Stimulated activated CD4-positive, alpha-beta T cell treated with anti-CD3 and anti-CD28 coated beads, Interleukin-1b, Interleukin-23, amount 100 ng/mL, for 4 hours (primary cell): ENCODE measurements at regions not wholly inside any gene's neighbourhood (a gene's known extent, or its start where the extent isn't known, plus 50 kb on each side); places are given as distances from the start of the nearest gene placed in this dataset.
"Not testable (repeated sequence)": the region's sequence is repeated elsewhere in the genome, so short reads cannot be mapped to it uniquely, and the experiment has no call there.

Experiments used
- DNase-seq, 2 donors: peaks; one replicate each; pipeline ENCODE4 v3.0.0-alpha.2; 2020; ENCODE audit warnings: low read depth in 2 of 2

DNA sequence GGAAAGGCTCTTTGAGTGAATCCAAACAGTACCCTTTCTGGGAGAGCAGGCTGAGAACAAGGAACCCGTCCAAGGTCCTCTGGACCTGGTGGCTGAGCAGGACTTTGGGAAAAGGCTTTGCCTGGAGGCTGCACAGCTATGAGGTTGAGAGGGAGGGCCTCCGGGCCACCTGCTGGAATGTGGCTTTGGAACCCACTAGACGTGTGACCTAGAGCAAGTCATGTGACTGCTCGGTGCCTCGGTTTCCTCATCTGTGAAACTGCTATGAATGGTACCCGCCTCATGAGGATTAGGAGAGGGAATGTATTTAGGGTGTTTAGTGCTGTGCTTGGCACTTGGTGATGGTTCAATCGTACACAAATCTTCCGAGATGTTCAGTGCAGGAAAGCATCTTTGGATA is 50.4 kb downstream of the HAPSTR1 start:
- no peak for DNase-seq

DNA sequence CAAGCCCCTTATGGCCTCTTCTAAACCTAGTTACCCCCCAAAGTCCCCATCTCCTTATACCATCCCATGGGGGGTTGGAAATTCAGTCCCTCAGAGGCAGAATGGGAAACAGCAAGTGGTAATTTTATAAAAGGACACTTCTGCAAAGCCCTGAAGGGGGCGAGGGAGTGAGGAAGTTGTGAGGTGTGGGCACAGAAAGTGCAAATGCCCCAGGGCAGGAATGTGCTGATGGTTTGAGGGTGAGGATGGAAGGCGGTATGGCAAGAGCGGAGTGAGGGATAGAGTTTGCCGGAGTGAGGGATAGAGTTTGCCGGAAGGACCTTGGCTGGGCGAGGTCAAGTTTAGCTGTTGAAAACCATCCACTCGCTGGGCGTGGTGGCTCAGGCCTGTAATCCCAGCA is 52.7 kb downstream of the HAPSTR1 start:
- DNase-seq = no peak

DNA sequence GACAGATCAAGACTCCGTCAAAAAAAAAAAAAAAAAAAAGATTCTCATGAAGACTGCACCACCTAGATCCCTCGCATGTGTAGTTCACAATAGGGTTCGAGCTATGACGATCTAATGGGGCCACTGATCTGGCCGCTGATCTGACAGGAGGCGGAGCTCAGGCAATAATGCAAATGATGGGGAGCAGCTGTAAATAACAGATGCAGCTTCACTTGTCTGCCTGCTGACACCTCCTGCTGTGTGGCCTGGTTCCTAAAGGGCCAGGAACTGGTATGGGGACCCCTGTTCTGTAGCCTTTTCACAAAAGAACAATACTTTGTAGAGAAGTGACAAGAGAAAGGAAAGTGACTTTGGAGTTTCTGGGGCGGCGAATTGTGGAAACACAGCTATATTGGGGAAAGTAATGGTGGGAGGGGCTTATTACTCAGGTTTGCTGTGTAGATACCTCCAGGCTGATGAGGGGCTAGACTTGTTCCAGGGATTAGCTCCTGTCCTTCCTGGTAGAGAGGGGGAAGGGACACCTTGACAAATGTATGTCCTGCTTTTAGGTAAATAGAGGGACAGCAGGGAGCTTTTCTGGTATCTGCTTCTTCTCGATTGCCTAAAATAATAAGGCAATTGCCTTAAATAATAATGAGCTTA is 57.1 kb downstream of the HAPSTR1 start:
- no peak for DNase-seq

DNA sequence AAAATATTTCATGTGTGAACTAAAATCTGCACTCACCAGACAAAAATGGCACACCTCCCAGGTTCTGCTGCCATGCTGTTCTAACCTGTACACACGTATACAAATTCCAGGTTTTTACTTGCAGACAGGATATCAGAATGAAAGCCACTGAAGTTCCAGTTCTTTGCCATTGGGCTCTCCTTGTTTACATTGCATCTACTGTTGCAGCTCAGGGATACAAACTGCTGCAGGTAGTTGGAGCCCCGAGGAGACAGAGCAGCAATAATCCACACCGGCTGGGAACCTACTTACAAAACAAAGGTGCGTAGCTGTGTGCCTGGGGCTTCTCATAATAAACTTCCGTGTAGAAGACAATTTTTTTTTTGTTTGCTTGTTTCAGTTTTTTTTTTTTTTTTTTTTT is 59.6 kb downstream of the HAPSTR1 start:
- no peak for DNase-seq

DNA sequence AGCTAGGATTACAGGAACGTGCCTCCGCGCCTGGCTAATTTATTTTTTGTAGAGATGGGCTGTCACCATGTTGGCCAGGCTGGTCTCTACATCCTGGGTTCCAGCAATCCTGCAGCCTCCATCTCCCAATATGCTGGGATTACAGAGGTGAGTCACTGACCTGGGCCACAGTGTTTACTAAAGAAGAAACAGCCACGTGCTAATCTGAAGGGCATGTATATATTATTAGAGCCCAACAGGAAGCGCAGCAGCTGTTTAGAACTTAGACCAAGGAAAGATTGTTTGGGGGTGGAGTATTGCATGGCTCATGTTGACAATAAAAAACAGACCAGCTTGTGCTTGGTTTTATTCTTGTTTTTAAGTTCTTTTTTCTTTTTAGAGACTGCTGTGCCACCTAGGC is 60.2 kb downstream of the HAPSTR1 start:
- no peak for DNase-seq

DNA sequence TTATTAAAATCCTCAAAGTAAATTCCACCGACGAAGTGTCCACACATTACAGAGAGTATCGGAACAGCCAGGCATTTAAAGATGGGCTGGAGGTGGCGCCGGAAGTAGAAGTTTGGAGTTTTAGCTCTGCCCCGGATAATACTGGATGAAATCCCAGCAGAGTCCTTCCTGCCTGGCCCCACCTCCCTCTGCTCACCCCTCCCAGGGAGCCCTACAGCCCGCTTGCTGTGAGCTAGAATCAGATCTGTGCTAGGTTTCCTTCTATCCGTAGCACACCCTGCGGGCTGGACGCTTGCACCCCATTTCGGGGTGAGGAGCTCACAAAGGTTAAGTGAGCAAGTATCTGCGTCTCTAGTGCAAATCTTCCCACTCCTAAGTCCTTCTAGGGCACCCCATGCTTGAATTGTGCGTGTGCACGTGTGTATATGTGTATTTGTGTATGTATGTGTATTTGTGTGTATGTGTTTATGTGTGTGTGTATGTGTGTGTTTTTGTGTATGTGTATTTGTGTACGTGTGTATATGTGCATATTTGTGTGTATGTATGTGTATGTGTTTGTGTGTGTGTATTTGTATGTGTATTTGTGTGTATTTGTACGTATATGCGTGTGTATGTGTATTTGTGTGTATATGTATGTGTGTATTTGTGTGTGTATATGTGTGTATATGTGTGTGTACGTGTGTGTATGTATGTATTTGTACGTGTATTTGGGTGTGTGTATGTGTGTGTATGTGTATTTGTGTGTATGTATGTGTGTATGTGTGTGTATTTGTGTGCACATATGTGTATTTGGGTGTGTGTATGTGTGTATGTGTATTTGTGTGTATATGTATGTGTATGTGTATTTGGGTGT is 61.4 kb downstream of the HAPSTR1 start:
- no peak for DNase-seq

DNA sequence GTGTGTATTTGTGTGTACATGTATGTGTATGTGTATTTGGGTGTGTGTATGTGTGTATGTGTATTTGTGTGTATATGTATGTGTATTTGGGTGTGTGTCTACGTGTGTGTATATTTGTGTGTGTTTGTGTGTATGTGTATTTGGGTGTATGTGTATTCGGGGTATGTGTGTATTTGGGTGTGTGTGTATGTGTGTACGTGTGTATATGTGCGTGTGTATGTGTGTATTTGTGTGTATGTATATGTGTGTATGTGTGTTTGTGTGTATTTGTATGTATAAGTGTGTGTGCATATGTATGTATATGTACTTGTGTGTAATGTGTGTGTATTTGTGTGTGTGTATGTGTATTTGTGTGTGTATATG is 62.0 kb downstream of the HAPSTR1 start:
- DNase-seq = no peak

DNA sequence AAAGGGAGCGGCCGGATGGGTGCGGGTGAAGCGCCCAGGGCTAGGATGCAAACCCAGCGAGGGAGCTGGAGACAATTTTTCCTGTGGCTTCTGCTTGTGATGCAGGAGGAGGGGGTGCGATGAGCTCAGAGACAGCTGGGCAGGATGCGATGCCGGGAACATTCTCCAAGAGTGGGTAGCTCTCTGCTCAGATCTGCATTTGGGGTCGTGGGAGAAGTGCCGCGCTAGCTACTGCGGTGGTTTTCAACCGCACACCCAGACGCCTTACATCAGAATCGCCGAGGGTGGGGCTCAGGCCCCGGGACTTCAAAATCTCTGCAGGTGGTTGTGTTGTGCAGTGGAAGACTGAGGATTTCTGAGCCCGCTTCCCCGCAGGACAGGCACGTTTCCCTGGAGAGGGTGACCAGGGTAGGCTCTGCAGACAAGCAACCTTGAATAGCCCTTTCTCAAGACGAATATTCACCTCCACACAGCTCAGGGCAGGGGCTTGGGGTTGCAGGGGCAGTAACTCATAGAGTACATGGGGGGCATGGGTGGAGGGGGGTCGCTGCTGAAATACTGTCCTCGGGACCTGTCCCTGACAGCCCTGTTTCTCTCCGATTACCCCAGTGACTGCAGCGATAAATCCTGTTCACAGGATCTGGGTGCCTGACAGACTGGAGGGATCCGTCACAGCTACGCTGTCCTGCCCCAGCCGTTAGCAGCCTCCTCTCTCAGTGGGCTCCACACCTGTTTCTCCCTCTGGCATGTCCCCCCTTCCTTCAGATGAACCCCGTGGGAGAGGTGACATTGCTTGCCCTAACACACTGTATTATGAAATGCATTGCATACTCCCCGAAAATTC is 63.3 kb downstream of the HAPSTR1 start:
- no peak for DNase-seq

DNA sequence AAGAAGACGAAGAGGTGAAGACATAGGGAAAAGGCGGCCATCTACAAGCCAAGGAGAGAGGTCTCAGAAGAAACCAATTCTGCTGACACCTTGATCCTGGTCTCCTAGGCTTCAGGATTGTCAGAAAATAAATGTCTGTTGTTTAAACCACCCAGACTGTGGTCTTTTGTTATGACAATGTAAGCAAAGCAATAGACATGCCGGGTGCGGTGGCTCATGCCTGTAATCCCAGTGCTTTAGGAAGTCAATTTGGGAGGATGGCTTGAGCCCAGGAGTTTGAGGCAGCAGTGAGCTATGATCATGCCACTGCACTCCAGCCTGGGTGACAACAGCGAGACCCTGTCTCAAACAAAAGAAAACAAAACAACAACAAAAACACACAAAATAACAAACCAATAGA is 64.4 kb downstream of the HAPSTR1 start:
- no peak for DNase-seq

DNA sequence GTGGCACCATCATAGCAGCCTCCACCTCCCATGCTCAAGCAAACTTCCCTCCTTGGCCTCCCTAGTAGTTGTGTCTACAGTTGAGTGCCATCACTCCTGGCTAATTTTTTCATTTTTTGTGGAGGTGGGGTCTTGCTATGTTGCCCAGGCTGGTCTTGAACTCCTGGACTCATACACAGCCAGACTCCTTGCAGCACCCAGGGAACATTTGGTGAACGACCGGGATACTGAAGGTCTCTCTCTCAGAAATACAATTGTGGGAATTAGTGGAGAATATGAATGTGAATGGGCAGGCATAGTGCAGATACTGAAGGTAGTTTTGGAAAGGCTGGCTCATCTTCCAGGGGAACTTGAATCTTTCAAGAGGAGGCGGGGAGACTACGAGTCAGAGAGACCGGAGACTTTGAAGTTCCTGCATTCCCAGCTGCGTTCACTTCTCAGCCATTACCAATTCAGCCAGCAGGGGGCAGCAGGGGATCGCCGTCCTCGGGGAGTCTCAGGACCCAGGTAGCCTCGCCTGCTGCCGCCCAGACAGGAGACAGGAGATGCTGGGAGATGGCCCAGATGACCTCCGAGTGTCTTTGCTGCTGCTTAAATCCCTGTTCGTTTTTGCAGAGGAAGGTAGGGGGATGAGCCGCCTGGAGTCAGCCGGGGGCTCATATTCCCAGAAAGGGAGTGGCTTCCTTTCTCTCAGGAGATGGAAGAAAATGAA is 68.6 kb downstream of the HAPSTR1 start:
- peak in 1 of 2 donors; percentile 6 for DNase-seq

DNA sequence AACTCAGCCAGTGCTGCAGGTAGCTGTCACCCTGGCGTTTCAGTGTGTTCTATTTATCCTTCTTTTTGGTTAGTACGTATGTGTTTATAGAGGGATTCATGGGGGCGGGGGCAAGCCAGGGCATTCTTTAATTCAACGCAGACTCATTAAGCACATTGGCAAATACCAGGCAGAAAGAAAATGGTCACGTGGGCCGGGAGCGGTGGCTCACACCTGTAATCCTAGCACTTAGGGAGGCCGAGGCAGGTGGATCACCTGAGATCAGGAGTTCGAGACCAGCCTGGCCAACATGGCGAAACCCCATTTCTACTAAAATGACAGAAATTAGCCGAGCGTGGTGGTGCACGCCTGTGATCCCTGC is 69.1 kb downstream of the HAPSTR1 start:
- no peak for DNase-seq

DNA sequence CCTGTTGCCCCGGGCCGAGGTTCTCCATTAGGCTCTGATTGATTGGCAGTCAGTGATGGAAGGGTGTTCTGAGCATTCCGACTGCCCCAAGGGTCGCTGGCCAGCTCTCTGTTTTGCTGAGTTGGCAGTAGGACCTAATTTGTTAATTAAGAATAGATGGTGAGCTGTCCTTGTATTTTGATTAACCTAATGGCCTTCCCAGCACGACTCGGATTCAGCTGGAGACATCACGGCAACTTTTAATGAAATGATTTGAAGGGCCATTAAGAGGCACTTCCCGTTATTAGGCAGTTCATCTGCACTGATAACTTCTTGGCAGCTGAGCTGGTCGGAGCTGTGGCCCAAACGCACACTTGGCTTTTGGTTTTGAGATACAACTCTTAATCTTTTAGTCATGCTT is 74.2 kb downstream of the HAPSTR1 start:
- no peak for DNase-seq

DNA sequence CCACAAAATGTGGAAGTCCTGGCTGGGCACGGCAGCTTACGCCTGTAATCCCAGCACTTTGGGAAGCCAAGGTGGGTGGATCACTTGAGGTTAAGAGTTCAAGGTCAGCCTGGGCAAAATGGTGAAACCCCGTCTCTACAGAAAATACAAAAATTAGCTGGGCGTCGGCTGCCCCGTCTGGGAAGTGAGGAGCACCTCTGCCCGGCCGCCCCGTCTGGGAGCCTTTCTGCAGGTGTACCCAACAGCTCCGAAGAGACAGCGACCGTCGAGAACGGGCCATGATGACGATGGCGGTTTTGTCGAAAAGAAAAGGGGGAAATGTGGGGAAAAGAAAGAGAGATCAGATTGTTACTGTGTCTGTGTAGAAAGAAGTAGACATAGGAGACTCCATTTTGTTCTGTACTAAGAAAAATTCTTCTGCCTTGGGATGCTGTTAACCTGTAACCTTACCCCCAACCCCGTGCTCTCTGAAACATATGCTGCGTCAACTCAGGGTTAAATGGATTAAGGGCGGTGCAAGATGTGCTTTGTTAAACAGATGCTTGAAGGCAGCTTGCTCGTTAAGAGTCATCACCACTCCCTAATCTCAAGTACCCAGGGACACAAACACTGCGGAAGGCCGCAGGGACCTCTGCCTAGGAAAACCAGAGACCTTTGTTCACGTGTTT is 75.0 kb downstream of the HAPSTR1 start:
- DNase-seq = not testable (repeated sequence)

DNA sequence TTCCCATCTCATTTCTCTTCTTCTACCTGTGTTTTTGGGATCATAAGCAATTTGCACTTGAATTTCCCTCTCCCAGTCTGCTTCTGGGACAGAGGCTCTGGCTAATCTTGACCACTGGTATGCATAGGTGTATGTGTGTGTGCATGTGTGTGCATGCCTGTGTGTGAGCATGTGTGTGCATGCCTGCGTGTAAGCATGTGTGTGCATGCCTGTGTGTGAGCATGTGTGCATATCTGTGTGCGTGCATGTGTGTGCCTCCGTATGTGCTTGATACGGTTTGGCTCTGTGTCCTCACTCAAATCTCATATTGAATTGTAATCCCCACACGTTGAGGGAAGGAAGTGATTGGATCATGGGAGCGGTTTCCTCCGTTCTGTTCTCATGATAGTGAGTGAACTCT is 77.7 kb downstream of the HAPSTR1 start:
- no peak for DNase-seq

DNA sequence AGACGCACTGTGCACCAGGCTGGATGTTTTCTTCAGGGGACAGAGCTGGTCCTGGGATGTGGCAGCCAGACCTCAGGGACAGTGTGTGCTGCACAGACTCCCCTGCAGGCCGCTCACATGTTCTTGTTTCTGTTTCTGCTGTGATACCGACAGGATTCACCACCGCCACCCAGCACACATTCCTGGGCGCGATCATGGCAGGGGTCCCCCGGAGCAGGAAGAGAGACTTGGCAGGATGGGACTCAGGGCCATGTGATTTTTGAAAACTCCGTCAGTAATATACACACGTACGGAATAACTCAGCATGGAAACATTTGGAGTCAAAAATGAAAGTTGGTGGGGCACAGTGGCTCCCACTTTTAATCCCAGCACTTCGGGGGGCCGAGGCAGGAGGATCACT is 79.0 kb downstream of the HAPSTR1 start:
- DNase-seq = no peak

DNA sequence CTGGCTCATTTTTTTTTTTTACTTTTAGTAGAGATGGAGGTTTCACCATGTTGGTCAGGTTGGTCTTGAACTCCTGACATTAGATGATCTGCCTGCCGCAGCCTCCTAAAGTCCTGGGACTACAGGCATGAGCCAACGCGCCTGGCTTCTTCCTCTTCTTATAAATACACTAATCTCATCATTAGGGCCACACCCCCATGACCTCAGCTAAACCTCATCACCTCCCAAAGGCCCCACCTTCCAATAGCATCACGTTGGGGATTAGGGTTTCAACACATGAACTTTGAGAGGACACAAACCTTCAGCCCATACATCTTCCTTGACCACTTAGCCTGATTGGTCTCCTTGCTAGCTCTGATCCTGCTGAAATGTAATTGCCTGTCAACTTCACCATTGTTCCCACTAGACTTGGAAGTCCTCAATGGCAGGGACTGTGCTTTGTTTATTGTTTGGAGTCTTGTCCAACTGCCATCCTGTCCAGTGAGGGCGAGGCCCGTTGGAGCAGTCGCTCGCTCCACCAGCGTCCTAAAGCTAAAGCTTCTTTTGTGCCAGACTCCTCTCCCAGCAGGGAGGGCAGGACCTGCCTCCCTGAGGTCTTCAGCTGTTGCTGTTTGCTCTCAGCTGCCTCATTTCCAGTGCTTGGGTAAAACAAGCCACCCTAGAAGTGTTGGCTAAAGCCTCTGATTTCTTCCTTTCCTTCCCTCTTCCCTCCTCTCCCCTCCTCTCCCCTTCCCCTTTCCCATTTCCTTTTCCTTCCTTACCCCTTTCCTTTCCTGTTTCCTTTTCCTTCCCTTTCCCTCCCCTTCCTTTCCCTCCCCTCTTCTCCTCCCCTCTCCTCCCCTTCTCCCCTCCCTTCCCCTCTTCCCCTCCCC is 85.3 kb downstream of the HAPSTR1 start:
- DNase-seq = no peak

DNA sequence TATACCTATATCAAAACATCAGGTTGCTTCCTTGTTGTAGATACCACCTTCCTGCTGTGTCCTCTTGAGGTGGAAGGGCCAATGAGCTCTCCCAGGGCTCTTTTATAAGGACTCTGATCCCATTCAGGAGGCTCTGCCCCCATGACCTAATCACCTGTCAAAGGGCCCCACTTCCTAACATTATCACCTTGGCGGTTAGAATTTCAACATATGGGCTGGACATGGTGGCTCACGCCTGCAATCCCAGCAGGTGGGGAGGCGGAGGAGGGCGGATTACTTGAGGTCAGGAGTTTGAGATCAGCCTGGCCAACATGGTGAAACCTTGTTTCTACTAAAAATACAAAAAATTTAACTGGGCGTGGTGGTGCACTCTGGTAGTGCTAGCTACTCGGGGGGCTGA is 86.4 kb downstream of the HAPSTR1 start:
- DNase-seq = no peak

DNA sequence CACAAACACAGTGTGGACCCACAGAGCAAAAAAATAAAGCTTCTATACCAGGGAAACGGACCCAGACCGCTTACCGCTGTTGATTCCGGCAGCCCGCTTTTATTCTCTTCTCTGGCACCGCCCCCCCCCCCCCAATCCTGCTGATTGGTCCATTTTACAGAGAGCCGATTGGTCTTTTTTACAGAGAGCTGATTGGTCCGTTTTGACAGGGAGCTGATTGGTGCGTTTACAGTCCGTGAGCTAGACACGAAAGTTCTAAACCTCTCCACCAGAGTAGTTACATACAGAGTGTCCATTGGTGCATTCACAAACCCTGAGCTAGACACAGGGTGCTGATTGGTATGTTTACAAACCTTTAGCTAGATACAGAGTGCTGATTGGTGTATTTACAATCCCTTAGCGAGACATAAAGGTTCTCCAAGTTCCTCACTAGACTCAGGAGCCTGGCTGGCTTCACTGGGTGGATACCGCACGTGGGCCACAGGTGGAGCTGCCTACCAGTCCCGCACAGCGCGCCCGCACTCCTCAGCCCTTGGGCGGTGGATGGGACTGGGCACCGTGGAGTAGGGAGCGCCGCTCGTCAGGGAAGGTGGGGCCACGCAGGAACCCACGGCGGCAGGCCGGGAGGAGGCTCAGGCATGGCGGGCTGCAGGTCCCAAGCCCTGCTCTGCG is 92.4 kb downstream of the HAPSTR1 start:
- DNase-seq = no peak

DNA sequence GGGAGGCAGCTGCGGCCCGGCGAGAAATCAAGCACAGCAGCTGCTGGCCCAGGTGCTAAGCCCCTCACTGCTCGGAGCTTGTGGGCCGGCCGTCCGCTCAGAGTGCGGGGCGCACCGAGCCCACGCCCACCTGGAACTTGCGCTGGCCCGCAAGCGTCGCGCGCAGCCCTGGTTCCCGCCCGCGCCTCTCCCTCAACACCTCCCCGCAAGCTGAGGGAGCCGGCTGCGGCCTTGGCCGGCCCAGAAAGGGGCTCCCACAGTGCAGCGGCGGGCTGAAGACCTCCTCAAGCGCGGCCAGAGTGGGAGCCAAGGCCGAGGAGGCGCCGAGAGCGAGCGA is 92.9 kb downstream of the HAPSTR1 start:
- no peak for DNase-seq

DNA sequence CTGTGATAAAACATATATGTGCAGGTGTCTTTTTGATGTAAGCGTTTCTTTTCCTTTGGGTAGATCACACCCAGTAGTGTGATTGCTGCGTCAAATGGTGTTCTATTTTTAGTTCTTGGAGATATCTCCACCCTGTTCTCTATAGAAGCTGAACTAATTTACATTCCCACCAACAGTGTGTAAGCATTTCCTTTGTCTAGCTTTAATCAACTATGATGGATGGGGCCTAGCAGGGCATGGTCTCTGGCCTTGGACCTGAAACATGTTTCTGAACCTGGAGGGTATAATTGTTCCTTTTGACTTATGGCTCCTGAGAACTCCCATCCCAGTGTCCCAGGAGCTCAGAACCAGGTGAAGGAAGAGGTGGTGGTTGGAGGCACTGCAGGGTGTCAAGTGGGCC is 93.9 kb downstream of the HAPSTR1 start:
- no peak for DNase-seq
